Osteocyte (in vitro differentiated cells): ENCODE measurements at regions not wholly inside any gene's neighbourhood (a gene's known extent, or its start where the extent isn't known, plus 50 kb on each side); places are given as distances from the start of the nearest gene placed in this dataset.

Source experiments
- DNase-seq: peaks from one replicate; pipeline ENCODE4 v3.0.0; 2021; ENCODE audit warnings: mixed read lengths; ENCODE audit not compliant: unreplicated experiment; ENCODE audit errors: extremely low spot score
- H3K27ac Mint-ChIP-seq: one replicate; pipeline ENCODE4 v1.8.0; 2021; ENCODE audit warnings: mild to moderate bottlenecking, mixed read lengths; ENCODE audit not compliant: unreplicated experiment
- H3K27me3 Mint-ChIP-seq: one replicate; pipeline ENCODE4 v1.8.0; 2021; ENCODE audit warnings: mixed read lengths; ENCODE audit not compliant: unreplicated experiment
- H3K36me3 Mint-ChIP-seq: one replicate; pipeline ENCODE4 v1.8.0; 2021; ENCODE audit warnings: mixed read lengths; ENCODE audit not compliant: unreplicated experiment
- H3K4me1 Mint-ChIP-seq: one replicate; pipeline ENCODE4 v1.8.0; 2021; ENCODE audit warnings: mixed read lengths; ENCODE audit not compliant: unreplicated experiment
- H3K4me3 Mint-ChIP-seq: one replicate; pipeline ENCODE4 v1.8.0; 2021; ENCODE audit warnings: mild to moderate bottlenecking, moderate library complexity, mixed read lengths; ENCODE audit not compliant: unreplicated experiment
- H3K9me3 Mint-ChIP-seq: one replicate; pipeline ENCODE4 v1.8.0; 2021; ENCODE audit warnings: mixed read lengths; ENCODE audit not compliant: unreplicated experiment
- TF ChIP-seq, protein P1 (sequence below): fragments of 200-600 bp; sonication (generic); IDR thresholded peaks from 2 replicates; pipeline ENCODE4 v1.5.0; 2021; ENCODE audit warnings: antibody characterized with exemption, mild to moderate bottlenecking, moderate library complexity

DNA sequence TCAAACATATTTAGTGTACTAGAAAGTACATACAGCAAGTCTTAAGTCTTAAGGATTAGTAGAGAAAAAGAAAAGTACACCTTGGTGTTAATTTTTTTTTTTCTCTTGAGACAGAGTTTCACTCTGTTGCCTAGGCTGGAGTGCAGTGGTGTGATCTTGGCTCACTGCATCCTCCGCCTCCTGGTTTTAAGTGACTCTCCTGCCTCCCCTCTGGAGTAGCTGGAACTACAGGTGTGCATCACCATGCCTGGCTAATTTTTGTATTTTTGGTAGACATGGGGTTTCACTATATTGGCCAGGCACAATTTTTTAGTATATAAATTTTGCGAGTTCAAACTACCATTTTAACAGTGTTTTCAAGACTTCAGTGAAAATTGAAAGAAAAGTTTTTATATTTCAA, 1941.1 kb upstream of the CDH6 start:
- Mint-ChIP-seq H3K27me3 (peaks cover 8% of the 10 kb centered on the region), H3K9me3 (no peaks in the 10 kb centered on the region), H3K4me1 (no peaks in the 10 kb centered on the region), H3K4me3 (no peak overlapping the region), H3K36me3 (no peaks in the 10 kb centered on the region), H3K27ac (no peak overlapping the region)
- TF ChIP-seq, protein P1, sequence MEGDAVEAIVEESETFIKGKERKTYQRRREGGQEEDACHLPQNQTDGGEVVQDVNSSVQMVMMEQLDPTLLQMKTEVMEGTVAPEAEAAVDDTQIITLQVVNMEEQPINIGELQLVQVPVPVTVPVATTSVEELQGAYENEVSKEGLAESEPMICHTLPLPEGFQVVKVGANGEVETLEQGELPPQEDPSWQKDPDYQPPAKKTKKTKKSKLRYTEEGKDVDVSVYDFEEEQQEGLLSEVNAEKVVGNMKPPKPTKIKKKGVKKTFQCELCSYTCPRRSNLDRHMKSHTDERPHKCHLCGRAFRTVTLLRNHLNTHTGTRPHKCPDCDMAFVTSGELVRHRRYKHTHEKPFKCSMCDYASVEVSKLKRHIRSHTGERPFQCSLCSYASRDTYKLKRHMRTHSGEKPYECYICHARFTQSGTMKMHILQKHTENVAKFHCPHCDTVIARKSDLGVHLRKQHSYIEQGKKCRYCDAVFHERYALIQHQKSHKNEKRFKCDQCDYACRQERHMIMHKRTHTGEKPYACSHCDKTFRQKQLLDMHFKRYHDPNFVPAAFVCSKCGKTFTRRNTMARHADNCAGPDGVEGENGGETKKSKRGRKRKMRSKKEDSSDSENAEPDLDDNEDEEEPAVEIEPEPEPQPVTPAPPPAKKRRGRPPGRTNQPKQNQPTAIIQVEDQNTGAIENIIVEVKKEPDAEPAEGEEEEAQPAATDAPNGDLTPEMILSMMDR = no peak
- no peak for DNase-seq

DNA sequence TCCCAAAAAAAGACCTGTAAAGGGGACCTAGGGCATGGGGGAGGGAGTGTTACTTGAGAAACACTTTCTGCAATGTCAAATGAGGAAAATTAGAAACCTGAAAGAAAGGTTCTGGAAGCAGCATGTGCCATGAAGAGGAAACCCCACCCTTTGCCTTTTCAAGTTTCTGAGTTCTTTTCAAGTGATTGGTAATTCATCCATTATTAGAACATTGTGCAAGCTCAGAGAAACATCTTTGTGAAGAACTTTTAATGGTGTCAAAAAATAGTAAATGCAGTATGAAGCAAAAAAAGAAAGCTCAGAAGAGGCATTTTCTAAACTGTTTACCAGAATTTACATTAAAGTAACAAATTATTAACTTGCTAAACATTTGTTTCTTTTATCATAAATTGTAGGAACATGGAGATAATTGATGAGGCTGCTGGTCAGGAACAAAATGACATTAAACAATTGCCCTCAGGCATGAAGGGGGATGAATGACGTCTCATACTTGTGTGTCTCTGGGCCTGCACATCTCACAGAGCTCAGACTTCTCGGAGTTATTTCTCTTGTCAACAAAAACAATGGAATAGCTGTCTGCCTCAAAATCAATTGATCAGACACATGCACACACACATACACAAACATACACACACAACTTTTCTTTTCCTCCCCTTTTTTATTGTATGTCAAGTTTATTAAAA, 1946.0 kb upstream of the CDH6 start:
- H3K36me3 Mint-ChIP-seq = no peaks in the 10 kb centered on the region

DNA sequence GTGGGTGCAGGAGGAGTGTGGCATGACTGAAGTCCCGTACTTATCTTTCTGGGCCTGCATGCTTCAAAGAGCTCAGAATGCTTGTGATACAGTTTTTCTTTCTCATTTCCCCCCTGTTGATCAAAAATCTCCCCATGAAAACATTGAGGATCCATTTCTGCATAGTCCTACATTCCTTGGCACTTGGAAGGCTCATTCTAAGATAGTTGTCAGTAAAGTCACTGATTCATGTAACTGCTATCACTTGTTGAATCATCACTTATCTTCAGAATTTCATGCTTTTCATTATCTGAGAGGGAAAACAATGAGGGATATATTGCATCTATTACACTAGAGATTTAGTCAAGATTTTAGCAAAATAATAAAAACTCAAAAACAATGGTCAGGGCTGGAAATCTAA, 1953.1 kb upstream of the CDH6 start:
- H3K27me3 Mint-ChIP-seq = peaks cover 4% of the 10 kb centered on the region
- H3K4me1 Mint-ChIP-seq = no peaks in the 10 kb centered on the region
- no peak overlapping the region for H3K27ac Mint-ChIP-seq
- H3K4me3 Mint-ChIP-seq = no peak overlapping the region
- H3K9me3 Mint-ChIP-seq = no peaks in the 10 kb centered on the region
- no peak for DNase-seq
- H3K36me3 Mint-ChIP-seq = no peaks in the 10 kb centered on the region
- TF ChIP-seq, protein P1 = no peak

More for the DNA sequence above, 1946.0 kb upstream of the CDH6 start:
- TF ChIP-seq, protein P1 = no peak
- DNase-seq = no peak
- Mint-ChIP-seq H3K4me1 (no peaks in the 10 kb centered on the region), H3K9me3 (peaks cover 4% of the 10 kb centered on the region), H3K27me3 (peaks cover 13% of the 10 kb centered on the region), H3K4me3 (no peak overlapping the region), H3K27ac (no peak overlapping the region)

DNA sequence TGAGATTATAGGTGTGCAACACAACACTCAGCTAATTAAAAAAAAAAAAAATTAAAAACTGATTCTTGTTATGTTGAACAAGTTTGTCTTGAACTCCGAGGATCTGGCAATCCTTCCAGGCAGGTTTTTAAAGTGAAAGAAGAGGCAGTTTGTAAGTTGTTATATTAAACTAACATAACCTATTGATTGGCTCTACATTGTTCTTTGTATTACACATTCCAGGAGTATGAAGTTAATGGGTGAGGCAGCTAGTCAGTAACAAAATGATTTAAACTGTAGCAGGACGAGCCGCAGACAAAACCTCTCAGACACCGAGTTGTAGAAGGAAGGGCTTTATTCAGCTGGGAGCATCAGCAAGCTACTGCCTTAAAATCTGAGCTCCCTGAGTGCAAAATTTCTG, 1953.9 kb upstream of the CDH6 start:
- H3K27ac Mint-ChIP-seq = no peak overlapping the region
- no peaks in the 10 kb centered on the region for H3K9me3 Mint-ChIP-seq
- no peaks in the 10 kb centered on the region for H3K4me1 Mint-ChIP-seq
- DNase-seq = no peak
- H3K27me3 Mint-ChIP-seq = peaks cover 4% of the 10 kb centered on the region
- no peak overlapping the region for H3K4me3 Mint-ChIP-seq
- TF ChIP-seq, protein P1 = no peak
- no peaks in the 10 kb centered on the region for H3K36me3 Mint-ChIP-seq

DNA sequence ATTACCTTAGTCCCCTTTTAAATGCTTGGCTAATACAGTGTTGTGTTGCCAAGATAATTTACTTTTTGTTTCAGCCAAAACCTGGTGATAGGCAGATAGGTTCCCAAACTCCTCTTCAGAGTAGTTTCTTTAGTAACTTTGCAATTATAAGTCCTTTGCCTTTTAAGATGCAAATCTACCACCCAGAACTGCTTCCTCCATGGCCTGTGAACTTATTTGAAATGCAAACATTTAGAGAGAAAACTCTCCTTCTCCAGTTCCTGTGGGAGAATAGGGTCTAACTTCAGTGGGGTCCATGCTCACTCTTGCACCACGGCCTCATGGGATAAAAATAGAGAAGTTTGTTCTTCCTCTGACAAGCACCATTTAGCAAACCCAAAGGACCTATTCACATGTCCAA, 1955.4 kb upstream of the CDH6 start:
- H3K4me3 Mint-ChIP-seq = no peak overlapping the region

More for the DNA sequence above, 1955.4 kb upstream of the CDH6 start:
- Mint-ChIP-seq H3K36me3 (no peaks in the 10 kb centered on the region), H3K4me1 (no peaks in the 10 kb centered on the region), H3K9me3 (no peaks in the 10 kb centered on the region), H3K27me3 (peaks cover 7% of the 10 kb centered on the region), H3K27ac (no peak overlapping the region)
- no peak for DNase-seq
- TF ChIP-seq, protein P1 = no peak
